IMR-90 (cell line): ENCODE measurements at regions not wholly inside any gene's neighbourhood (a gene's known extent, or its start where the extent isn't known, plus 50 kb on each side); places are given as distances from the start of the nearest gene placed in this dataset.

Experiments used
- ATAC-seq: fragments of 200-7000 bp; cut with Tn5 transposase; 2 replicates; pipeline ENCODE4 v1.9.1; 2020; ENCODE audit warnings: low read depth, mild to moderate bottlenecking, moderate library complexity
- BruUV-seq: library from RNA; stranded (reverse); fragments of 400-500 nt; replicated peaks from 2 replicates; lab custom pipeline; 2021; lab: Mats Ljungman, UMichigan
- CTCF ChIA-PET: fragments of 300-600 bp; formaldehyde crosslinking; extraction: SDS; loops from one replicate; lab custom pipeline; 2021; ENCODE audit warnings: antibody characterized with exemption; lab: Yijun Ruan, JAX
- POLR2A ChIA-PET: fragments of 300-600 bp; sonication (Branson Sonifier 250); formaldehyde crosslinking; loops from one replicate; lab custom pipeline; 2022; ENCODE audit warnings: antibody characterized with exemption; ENCODE audit not compliant: unreplicated experiment; lab: Charles Lee
- DNase-seq: peaks from one replicate; pipeline ENCODE4 v3.0.0; 2013
- H2AFZ ChIP-seq: replicated peaks from 2 replicates; pipeline ENCODE3; 2013; ENCODE audit warnings: low read length, mild to moderate bottlenecking; ENCODE audit not compliant: poor library complexity
- H2AK5ac ChIP-seq: 2 replicates; pipeline ENCODE4 v1.6.1; 2013; ENCODE audit warnings: low read depth, low read length, inconsistent platforms
- H2AK9ac ChIP-seq: replicated peaks from 2 replicates; pipeline ENCODE3; 2013; ENCODE audit warnings: mild to moderate bottlenecking, low read depth, low read length, moderate library complexity; ENCODE audit not compliant: poor library complexity
- H2BK120ac ChIP-seq: 2 replicates; pipeline ENCODE4 v1.6.1; 2013; ENCODE audit warnings: low read depth, low read length, inconsistent platforms
- H2BK15ac ChIP-seq: 3 replicates; pipeline ENCODE4 v1.6.1; 2013; ENCODE audit warnings: low read depth, low read length, inconsistent platforms
- H2BK20ac ChIP-seq: 2 replicates; pipeline ENCODE4 v1.6.1; 2013; ENCODE audit warnings: low read depth, mild to moderate bottlenecking, inconsistent platforms, low read length, moderate library complexity
- H2BK5ac ChIP-seq: 2 replicates; pipeline ENCODE4 v1.6.1; 2013; ENCODE audit warnings: mild to moderate bottlenecking, low read depth, low read length, inconsistent platforms; ENCODE audit not compliant: poor library complexity, severe bottlenecking
- H3K14ac ChIP-seq: replicated peaks from 2 replicates; pipeline ENCODE4 v1.6.1; 2013; ENCODE audit warnings: low read depth, low read length, inconsistent platforms
- H3K18ac ChIP-seq: 2 replicates; pipeline ENCODE4 v1.6.1; 2013; ENCODE audit warnings: low read depth, low read length, control low read depth
- H3K23ac ChIP-seq: 2 replicates; pipeline ENCODE4 v1.6.1; 2013; ENCODE audit warnings: low read depth, low read length, inconsistent platforms
- H3K27ac ChIP-seq: 2 replicates; pipeline ENCODE4 v1.5.1; 2013; ENCODE audit warnings: mild to moderate bottlenecking, control low read depth, low read length; ENCODE audit not compliant: insufficient read depth
- H3K27me3 ChIP-seq: 2 replicates; pipeline ENCODE4 v1.6.1; 2013; ENCODE audit warnings: low read length; ENCODE audit not compliant: control insufficient read depth, insufficient read depth
- H3K36me3 ChIP-seq: 2 replicates; pipeline ENCODE4 v1.6.1; 2013; ENCODE audit warnings: low read length, mixed read lengths; ENCODE audit not compliant: control insufficient read depth, insufficient read depth
- H3K4ac ChIP-seq: 2 replicates; pipeline ENCODE4 v1.6.1; 2013; ENCODE audit warnings: low read depth, low read length, inconsistent platforms
- H3K4me1 ChIP-seq: 2 replicates; pipeline ENCODE4 v1.6.1; 2013; ENCODE audit warnings: low read length, mixed read lengths; ENCODE audit not compliant: control insufficient read depth, insufficient read depth
- H3K4me2 ChIP-seq: 2 replicates; pipeline ENCODE4 v1.6.1; 2013; ENCODE audit warnings: low read depth, mild to moderate bottlenecking, control low read depth, low read length, moderate library complexity
- H3K4me3 ChIP-seq: 2 replicates; pipeline ENCODE4 v1.5.1; 2013; ENCODE audit warnings: low read depth, mild to moderate bottlenecking, control low read depth, low read length, moderate library complexity; ENCODE audit not compliant: insufficient read depth
- H3K56ac ChIP-seq: 2 replicates; pipeline ENCODE4 v1.6.1; 2013; ENCODE audit warnings: low read length, inconsistent platforms; ENCODE audit not compliant: insufficient read depth; ENCODE audit errors: extremely low read depth
- H3K79me1 ChIP-seq, 2 experiments: 2 replicates each; pipeline ENCODE4 v1.6.1; 2013; ENCODE audit warnings: low read length in 2 of 2, inconsistent platforms in 1 of 2, low read depth in 1 of 2
- H3K9ac ChIP-seq: 2 replicates; pipeline ENCODE4 v1.6.1; 2013; ENCODE audit warnings: low read depth, low read length, control low read depth
- H3K9me1 ChIP-seq: 2 replicates; pipeline ENCODE4 v1.6.1; 2013; ENCODE audit warnings: low read length, inconsistent platforms; ENCODE audit not compliant: insufficient read depth
- H3K9me3 ChIP-seq: 2 replicates; pipeline ENCODE4 v1.6.1; 2013; ENCODE audit warnings: low read length; ENCODE audit not compliant: control insufficient read depth, insufficient read depth
- H4K20me1 ChIP-seq: 2 replicates; pipeline ENCODE4 v1.6.1; 2013; ENCODE audit warnings: low read length, inconsistent platforms; ENCODE audit not compliant: insufficient read depth
- H4K5ac ChIP-seq: 2 replicates; pipeline ENCODE4 v1.6.1; 2013; ENCODE audit warnings: mild to moderate bottlenecking, low read depth, low read length, control low read depth
- H4K8ac ChIP-seq, 2 experiments: 2 replicates each; pipeline ENCODE4 v1.6.1; 2013; ENCODE audit warnings: low read depth in 2 of 2, low read length in 2 of 2, control low read depth in 1 of 2, inconsistent platforms in 1 of 2
- H4K91ac ChIP-seq: 2 replicates; pipeline ENCODE4 v1.6.1; 2013; ENCODE audit warnings: low read depth, low read length, inconsistent platforms; ENCODE audit not compliant: insufficient read depth
- CEBPB ChIP-seq: IDR thresholded peaks from 2 replicates; pipeline ENCODE4 v1.6.1; 2012; ENCODE audit warnings: low read depth, low read length, improper control_type of control experiment
- MAFK ChIP-seq: IDR thresholded peaks from 2 replicates; pipeline ENCODE4 v1.6.1; 2012; ENCODE audit warnings: low read depth, low read length, improper control_type of control experiment
- MAZ ChIP-seq: IDR thresholded peaks from 2 replicates; pipeline ENCODE4 v1.6.1; 2012; ENCODE audit warnings: low read depth, mild to moderate bottlenecking, low read length, improper control_type of control experiment, moderate library complexity, borderline replicate concordance
- NFE2L2 ChIP-seq: fragments of 150-350 bp; IDR thresholded peaks from 2 replicates; pipeline ENCODE4 v1.6.1; 2016; ENCODE audit warnings: low read depth, mild to moderate bottlenecking, low read length
- POLR2A ChIP-seq: IDR thresholded peaks from 2 replicates; pipeline ENCODE4 v1.6.1; 2012; ENCODE audit warnings: mild to moderate bottlenecking, low read depth, low read length
- RAD21 ChIP-seq: IDR thresholded peaks from 2 replicates; pipeline ENCODE4 v1.6.1; 2012; ENCODE audit warnings: low read length, improper control_type of control experiment
- RCOR1 ChIP-seq: IDR thresholded peaks from 2 replicates; pipeline ENCODE4 v1.6.1; 2012; ENCODE audit warnings: mild to moderate bottlenecking, low read length, improper control_type of control experiment; ENCODE audit not compliant: insufficient replicate concordance
- SMC3 ChIP-seq: fragments of 150-350 bp; IDR thresholded peaks from 2 replicates; pipeline ENCODE4 v1.6.1; 2016; ENCODE audit warnings: low read depth, mild to moderate bottlenecking, antibody characterized with exemption, low read length, moderate library complexity
- WGBS, 2 experiments: methylation state at CpG; one replicate each; pipeline versions ENCODE4 v1.1.5 to v1.1.7; 2013; ENCODE audit warnings: missing lambda C conversion rate in 2 of 2; ENCODE audit not compliant: insufficient read length in 1 of 2; ENCODE audit errors: extremely low coverage in 2 of 2; 5-methylcytosine and 5-hydroxymethylcytosine counted together
- dilution Hi-C: fragments of 300-500 bp; cut with HindIII; formaldehyde crosslinking; loops from one replicate; pipeline ENCODE4 v1.14.3; 2018; ENCODE audit warnings: low sequenced_read_pairs; ENCODE audit not compliant: unreplicated experiment
- in situ Hi-C: fragments of 300-500 bp; cut with MboI; formaldehyde crosslinking; loops from 3 replicates; pipeline ENCODE4 v1.14.3; 2019; ENCODE audit warnings: low sequenced_read_pairs, inconsistent platforms, mixed read lengths
- intact Hi-C: fragments of 100-400 bp; cut with micrococcal nuclease; formaldehyde crosslinking; loops from 2 replicates; pipeline ENCODE4 v1.10.0; 2022
- TF ChIP-seq, protein P1 (sequence below): fragments of 150-350 bp; IDR thresholded peaks from 2 replicates; pipeline ENCODE4 v1.6.1; 2016; ENCODE audit warnings: low read depth, mild to moderate bottlenecking, low read length, moderate library complexity, borderline replicate concordance
- TF ChIP-seq, protein P2 (sequence below): conservative IDR thresholded peaks from 2 replicates; pipeline ENCODE4 v1.5.1; 2012; ENCODE audit warnings: mild to moderate bottlenecking, low read depth, low read length, improper control_type of control experiment

DNA sequence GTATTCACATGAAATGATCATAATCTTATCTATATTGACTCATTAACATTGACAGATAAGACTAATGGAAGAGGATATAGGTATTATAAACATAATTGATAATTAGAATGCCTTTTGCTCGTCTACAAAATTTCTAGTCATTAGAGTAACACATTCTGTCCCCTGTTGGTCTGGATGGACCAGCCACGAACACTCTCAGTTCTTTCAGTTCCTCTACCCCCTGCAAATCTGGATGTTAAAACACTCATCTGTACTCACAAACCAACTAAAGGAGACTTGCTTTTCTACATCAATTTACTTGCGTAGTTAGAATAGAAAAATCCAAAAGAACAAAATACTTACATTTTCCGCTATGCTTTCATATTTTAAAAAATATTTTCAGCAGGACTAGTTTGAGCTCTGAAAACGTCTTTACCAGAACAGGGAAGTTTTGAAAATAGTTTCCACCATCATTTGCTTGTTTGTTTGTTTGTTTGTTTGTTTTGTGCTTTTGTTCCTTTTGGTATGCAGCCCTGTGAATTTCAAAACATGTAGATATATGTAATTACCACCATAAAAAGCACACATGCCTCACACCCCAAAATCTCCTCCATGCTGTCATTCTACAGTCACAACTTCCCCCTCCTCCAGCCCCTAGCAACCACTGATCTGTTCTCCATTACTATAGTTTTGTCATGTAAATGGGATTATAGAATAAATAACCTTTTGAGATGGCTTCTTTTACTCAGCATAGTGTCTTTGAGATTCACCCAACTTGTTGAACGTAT lies 103.8 kb downstream of the FZD1 start:
- H4K5ac ChIP-seq, result no peak overlapping the region
- no peak overlapping the region for H3K27ac ChIP-seq
- peaks cover 2% of the 10 kb centered on the region; the same call in 1 of the 2 replicates for H3K27me3 ChIP-seq
- TF ChIP-seq, protein P1, sequence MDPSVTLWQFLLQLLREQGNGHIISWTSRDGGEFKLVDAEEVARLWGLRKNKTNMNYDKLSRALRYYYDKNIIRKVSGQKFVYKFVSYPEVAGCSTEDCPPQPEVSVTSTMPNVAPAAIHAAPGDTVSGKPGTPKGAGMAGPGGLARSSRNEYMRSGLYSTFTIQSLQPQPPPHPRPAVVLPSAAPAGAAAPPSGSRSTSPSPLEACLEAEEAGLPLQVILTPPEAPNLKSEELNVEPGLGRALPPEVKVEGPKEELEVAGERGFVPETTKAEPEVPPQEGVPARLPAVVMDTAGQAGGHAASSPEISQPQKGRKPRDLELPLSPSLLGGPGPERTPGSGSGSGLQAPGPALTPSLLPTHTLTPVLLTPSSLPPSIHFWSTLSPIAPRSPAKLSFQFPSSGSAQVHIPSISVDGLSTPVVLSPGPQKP, result no peak
- no peak for TF ChIP-seq SMC3
- no peak for TF ChIP-seq NFE2L2
- TF ChIP-seq CEBPB, result no peak
- TF ChIP-seq MAZ, result no peak
- no peak for TF ChIP-seq RAD21
- TF ChIP-seq RCOR1, result no peak
- no peak for TF ChIP-seq POLR2A
- TF ChIP-seq, protein P2, sequence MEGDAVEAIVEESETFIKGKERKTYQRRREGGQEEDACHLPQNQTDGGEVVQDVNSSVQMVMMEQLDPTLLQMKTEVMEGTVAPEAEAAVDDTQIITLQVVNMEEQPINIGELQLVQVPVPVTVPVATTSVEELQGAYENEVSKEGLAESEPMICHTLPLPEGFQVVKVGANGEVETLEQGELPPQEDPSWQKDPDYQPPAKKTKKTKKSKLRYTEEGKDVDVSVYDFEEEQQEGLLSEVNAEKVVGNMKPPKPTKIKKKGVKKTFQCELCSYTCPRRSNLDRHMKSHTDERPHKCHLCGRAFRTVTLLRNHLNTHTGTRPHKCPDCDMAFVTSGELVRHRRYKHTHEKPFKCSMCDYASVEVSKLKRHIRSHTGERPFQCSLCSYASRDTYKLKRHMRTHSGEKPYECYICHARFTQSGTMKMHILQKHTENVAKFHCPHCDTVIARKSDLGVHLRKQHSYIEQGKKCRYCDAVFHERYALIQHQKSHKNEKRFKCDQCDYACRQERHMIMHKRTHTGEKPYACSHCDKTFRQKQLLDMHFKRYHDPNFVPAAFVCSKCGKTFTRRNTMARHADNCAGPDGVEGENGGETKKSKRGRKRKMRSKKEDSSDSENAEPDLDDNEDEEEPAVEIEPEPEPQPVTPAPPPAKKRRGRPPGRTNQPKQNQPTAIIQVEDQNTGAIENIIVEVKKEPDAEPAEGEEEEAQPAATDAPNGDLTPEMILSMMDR, result no peak
- TF ChIP-seq MAFK, result no peak
- H4K20me1 ChIP-seq, result no peaks in the 10 kb centered on the region
- no peak overlapping the region for H3K4me3 ChIP-seq
- no peak overlapping the region for H2AK5ac ChIP-seq
- H3K18ac ChIP-seq, result no peak overlapping the region
- ChIA-PET POLR2A (no interaction called here), CTCF (interaction anchor here (1.2 kb wide), 1 partner anchor 15 kb away, joined by 3 read pairs; no protein-coding TSS in a partner anchor)
- no peak overlapping the region for H3K4ac ChIP-seq
- no peak overlapping the region for H3K23ac ChIP-seq
- in situ Hi-C loops (no loop called here), dilution Hi-C loops (no loop called here), intact Hi-C loops (no loop called here)
- no peak overlapping the region for H2AK9ac ChIP-seq
- no peak for DNase-seq
- no TSS peak for BruUV-seq
- WGBS, 2 experiments, result 40% methylated on average over 1 of the region's 6 CpGs; no CpG with 5 or more reads in 1 of the 2 experiments
- H3K36me3 ChIP-seq, result no peaks in the 10 kb centered on the region
- H3K4me1 ChIP-seq, result no peaks in the 10 kb centered on the region
- no peak overlapping the region for H3K4me2 ChIP-seq
- no peak overlapping the region for H2BK20ac ChIP-seq
- H2BK5ac ChIP-seq, result no peak overlapping the region
- H3K9me1 ChIP-seq, result no peaks in the 10 kb centered on the region
- H3K14ac ChIP-seq, result no peak overlapping the region
- no peak overlapping the region for H3K9ac ChIP-seq
- no peaks in the 10 kb centered on the region for H3K79me1 ChIP-seq
- no peak overlapping the region for H4K91ac ChIP-seq
- no peaks in the 10 kb centered on the region for H3K9me3 ChIP-seq
- H4K8ac ChIP-seq, result no peak overlapping the region
- no peak overlapping the region for H2BK120ac ChIP-seq
- no peak overlapping the region for H2BK15ac ChIP-seq
- H3K56ac ChIP-seq, result no peak overlapping the region
- no peak overlapping the region for H2AFZ ChIP-seq
- ATAC-seq, result no peak
